ENCODE measurements at regions not wholly inside any gene's neighbourhood (a gene's known extent, or its start where the extent isn't known, plus 50 kb on each side); places are given as distances from the start of the nearest gene placed in this dataset.
"Not testable (repeated sequence)": the region's sequence is repeated elsewhere in the genome, so short reads cannot be mapped to it uniquely, and the experiment has no call there.

GRCh38 chr9:62874213-62874612, 1684.4 kb downstream of the SPATA31A7 start:
- TF ChIP-seq, protein P1, sequence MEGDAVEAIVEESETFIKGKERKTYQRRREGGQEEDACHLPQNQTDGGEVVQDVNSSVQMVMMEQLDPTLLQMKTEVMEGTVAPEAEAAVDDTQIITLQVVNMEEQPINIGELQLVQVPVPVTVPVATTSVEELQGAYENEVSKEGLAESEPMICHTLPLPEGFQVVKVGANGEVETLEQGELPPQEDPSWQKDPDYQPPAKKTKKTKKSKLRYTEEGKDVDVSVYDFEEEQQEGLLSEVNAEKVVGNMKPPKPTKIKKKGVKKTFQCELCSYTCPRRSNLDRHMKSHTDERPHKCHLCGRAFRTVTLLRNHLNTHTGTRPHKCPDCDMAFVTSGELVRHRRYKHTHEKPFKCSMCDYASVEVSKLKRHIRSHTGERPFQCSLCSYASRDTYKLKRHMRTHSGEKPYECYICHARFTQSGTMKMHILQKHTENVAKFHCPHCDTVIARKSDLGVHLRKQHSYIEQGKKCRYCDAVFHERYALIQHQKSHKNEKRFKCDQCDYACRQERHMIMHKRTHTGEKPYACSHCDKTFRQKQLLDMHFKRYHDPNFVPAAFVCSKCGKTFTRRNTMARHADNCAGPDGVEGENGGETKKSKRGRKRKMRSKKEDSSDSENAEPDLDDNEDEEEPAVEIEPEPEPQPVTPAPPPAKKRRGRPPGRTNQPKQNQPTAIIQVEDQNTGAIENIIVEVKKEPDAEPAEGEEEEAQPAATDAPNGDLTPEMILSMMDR (IDR thresholded peaks at IDR 0.05): not testable (repeated sequence)
- not testable (repeated sequence) for TF ChIP-seq ZFX (IDR thresholded peaks at IDR 0.05; ENCODE audit: borderline replicate concordance)
